ENCODE measurements at regions not wholly inside any gene's neighbourhood (a gene's known extent, or its start where the extent isn't known, plus 50 kb on each side); places are given as distances from the start of the nearest gene placed in this dataset.

DNA sequence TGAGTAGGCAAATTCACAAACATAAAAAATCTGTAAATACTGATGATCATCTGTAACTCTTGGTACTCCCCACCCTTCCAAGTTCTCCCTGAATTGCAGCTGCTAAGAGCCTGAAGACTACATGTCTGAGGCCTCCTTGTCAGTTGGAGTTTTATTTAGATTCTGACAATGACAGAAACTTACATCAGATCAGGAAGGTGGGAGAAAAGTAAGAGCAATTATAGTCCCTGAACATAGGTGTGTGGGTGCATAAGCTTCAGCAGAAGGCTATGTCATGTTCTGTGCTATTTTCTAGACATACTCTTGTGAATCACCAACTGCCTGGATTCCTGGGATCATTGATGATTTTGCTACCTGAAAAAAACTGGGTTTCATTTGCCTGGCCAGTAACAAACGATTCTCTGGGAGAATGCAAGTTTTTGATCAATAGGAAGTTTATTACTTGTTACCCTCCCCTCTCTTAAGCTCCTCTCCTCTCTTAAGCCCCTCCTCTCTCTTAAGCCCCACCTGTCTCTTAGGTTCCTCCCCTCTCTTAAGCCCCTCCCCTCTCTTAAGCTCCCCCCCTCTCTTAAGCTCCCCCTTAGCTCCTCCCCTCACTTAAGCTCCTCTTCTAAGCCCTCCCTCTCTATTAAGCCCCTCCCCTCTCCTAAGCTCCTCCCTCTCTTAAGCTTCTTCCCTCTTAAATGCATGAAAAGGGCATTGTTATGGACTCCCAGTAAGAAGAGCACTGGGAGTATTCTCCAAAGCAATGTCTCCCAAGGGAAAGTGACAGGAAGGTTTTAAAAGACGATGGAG, 1183.4 kb upstream of the AUTS2 start:
- TF ChIP-seq, protein P1, sequence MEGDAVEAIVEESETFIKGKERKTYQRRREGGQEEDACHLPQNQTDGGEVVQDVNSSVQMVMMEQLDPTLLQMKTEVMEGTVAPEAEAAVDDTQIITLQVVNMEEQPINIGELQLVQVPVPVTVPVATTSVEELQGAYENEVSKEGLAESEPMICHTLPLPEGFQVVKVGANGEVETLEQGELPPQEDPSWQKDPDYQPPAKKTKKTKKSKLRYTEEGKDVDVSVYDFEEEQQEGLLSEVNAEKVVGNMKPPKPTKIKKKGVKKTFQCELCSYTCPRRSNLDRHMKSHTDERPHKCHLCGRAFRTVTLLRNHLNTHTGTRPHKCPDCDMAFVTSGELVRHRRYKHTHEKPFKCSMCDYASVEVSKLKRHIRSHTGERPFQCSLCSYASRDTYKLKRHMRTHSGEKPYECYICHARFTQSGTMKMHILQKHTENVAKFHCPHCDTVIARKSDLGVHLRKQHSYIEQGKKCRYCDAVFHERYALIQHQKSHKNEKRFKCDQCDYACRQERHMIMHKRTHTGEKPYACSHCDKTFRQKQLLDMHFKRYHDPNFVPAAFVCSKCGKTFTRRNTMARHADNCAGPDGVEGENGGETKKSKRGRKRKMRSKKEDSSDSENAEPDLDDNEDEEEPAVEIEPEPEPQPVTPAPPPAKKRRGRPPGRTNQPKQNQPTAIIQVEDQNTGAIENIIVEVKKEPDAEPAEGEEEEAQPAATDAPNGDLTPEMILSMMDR (conservative IDR thresholded peaks at IDR 0.05; ENCODE audit: low read depth in 2 of 2), result no peak
- no peak for TF ChIP-seq POLR2AphosphoS5 (IDR thresholded peaks at IDR 0.05; ENCODE audit: low read depth)
- TF ChIP-seq JUNB (IDR thresholded peaks at IDR 0.05; ENCODE audit: unreplicated experiment), result no peak
- TF ChIP-seq, protein P2, sequence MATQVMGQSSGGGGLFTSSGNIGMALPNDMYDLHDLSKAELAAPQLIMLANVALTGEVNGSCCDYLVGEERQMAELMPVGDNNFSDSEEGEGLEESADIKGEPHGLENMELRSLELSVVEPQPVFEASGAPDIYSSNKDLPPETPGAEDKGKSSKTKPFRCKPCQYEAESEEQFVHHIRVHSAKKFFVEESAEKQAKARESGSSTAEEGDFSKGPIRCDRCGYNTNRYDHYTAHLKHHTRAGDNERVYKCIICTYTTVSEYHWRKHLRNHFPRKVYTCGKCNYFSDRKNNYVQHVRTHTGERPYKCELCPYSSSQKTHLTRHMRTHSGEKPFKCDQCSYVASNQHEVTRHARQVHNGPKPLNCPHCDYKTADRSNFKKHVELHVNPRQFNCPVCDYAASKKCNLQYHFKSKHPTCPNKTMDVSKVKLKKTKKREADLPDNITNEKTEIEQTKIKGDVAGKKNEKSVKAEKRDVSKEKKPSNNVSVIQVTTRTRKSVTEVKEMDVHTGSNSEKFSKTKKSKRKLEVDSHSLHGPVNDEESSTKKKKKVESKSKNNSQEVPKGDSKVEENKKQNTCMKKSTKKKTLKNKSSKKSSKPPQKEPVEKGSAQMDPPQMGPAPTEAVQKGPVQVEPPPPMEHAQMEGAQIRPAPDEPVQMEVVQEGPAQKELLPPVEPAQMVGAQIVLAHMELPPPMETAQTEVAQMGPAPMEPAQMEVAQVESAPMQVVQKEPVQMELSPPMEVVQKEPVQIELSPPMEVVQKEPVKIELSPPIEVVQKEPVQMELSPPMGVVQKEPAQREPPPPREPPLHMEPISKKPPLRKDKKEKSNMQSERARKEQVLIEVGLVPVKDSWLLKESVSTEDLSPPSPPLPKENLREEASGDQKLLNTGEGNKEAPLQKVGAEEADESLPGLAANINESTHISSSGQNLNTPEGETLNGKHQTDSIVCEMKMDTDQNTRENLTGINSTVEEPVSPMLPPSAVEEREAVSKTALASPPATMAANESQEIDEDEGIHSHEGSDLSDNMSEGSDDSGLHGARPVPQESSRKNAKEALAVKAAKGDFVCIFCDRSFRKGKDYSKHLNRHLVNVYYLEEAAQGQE (IDR thresholded peaks at IDR 0.05; ENCODE audit: unreplicated experiment), result no peak
- TF ChIP-seq EZH2phosphoT487 (IDR thresholded peaks at IDR 0.05; ENCODE audit: unreplicated experiment), result no peak
- no peak for TF ChIP-seq EZH2 (IDR thresholded peaks at IDR 0.05; ENCODE audit: low read depth, unreplicated experiment)
- no peak for TF ChIP-seq ZNF331 (CRISPR knock-in tag; IDR thresholded peaks at IDR 0.05; ENCODE audit: low read depth)
- no peak for TF ChIP-seq ZNF114 (CRISPR knock-in tag; IDR thresholded peaks at IDR 0.05)
